DND-41 (cell line): ENCODE measurements at regions not wholly inside any gene's neighbourhood (a gene's known extent, or its start where the extent isn't known, plus 50 kb on each side); places are given as distances from the start of the nearest gene placed in this dataset.

Experiments used
- ATAC-seq: fragments of 200-7000 bp; cut with Tn5 transposase; 3 replicates; pipeline ENCODE4 v1.9.1; 2021; ENCODE audit warnings: low read depth; ENCODE audit not compliant: insufficient read depth
- DNase-seq: peaks from one replicate; pipeline ENCODE4 v3.0.0-alpha.2; 2020
- H2AFZ ChIP-seq: 2 replicates; pipeline ENCODE4 v1.6.0; 2012; ENCODE audit warnings: low read depth, low read length
- H3K27ac ChIP-seq: 2 replicates; pipeline ENCODE4 v1.5.1; 2012; ENCODE audit warnings: low read length, inconsistent platforms
- H3K27me3 ChIP-seq: fragments of 200-600 bp; sonication (generic); 2 replicates; pipeline ENCODE4 v1.6.0; 2012; ENCODE audit warnings: low read length, mild to moderate bottlenecking, inconsistent platforms; ENCODE audit not compliant: insufficient read depth, poor library complexity
- H3K36me3 ChIP-seq: 2 replicates; pipeline ENCODE4 v1.5.1; 2012; ENCODE audit warnings: low read length, inconsistent platforms; ENCODE audit not compliant: insufficient read depth
- H3K4me1 ChIP-seq: 2 replicates; pipeline ENCODE4 v1.5.1; 2012; ENCODE audit warnings: mild to moderate bottlenecking, low read length; ENCODE audit not compliant: insufficient read depth
- H3K4me2 ChIP-seq: 2 replicates; pipeline ENCODE4 v1.6.0; 2012; ENCODE audit warnings: mild to moderate bottlenecking, moderate library complexity, low read length, inconsistent platforms; ENCODE audit not compliant: insufficient read depth
- H3K4me3 ChIP-seq, 2 experiments: fragments of 200-600 bp in 1 of 2; shearing (Covaris generic) in 1 of 2; 2 replicates each; pipeline ENCODE4 v1.5.1; 2012 to 2016; ENCODE audit warnings: inconsistent platforms in 2 of 2, low read length in 2 of 2, mild to moderate bottlenecking in 2 of 2, low read depth in 1 of 2, moderate library complexity in 1 of 2
- H3K79me2 ChIP-seq: 2 replicates; pipeline ENCODE4 v1.6.0; 2012; ENCODE audit warnings: low read length, inconsistent platforms; ENCODE audit not compliant: insufficient read depth
- H3K9ac ChIP-seq: 2 replicates; pipeline ENCODE4 v1.6.0; 2012; ENCODE audit warnings: low read depth, mild to moderate bottlenecking, inconsistent platforms, low read length, moderate library complexity
- H3K9me3 ChIP-seq: 2 replicates; pipeline ENCODE4 v1.5.1; 2012; ENCODE audit warnings: low read length, moderate library complexity, mild to moderate bottlenecking, inconsistent platforms; ENCODE audit not compliant: insufficient read depth, severe bottlenecking
- H4K20me1 ChIP-seq: 2 replicates; pipeline ENCODE4 v1.6.0; 2012; ENCODE audit warnings: low read length; ENCODE audit not compliant: insufficient read depth
- CTCF ChIP-seq: IDR thresholded peaks from 2 replicates; pipeline ENCODE4 v1.5.1; 2012; ENCODE audit warnings: borderline replicate concordance, low read length, moderate library complexity, mild to moderate bottlenecking; ENCODE audit not compliant: poor library complexity, severe bottlenecking; ENCODE audit errors: extremely low read depth
- EZH2 ChIP-seq: IDR thresholded peaks from 3 replicates; pipeline ENCODE4 v1.6.1; 2012; ENCODE audit warnings: borderline replicate concordance, low read depth, mild to moderate bottlenecking, moderate library complexity, low read length, inconsistent platforms; ENCODE audit not compliant: severe bottlenecking

- Histone ChIP-seq H3K79me2 (no peaks in the 10 kb centered on the region), H3K4me1 (no peaks in the 10 kb centered on the region), H3K4me2 (no peak overlapping the region), H3K27me3 (peaks cover 8% of the 10 kb centered on the region), H4K20me1 (no peaks in the 10 kb centered on the region), H2AFZ (no peak overlapping the region), H3K9ac (no peak overlapping the region), H3K4me3 (no peak overlapping the region), H3K9me3 (no peaks in the 10 kb centered on the region), H3K36me3 (no peaks in the 10 kb centered on the region), H3K27ac (no peak overlapping the region)
- no peak for ATAC-seq
- no peak for DNase-seq
- TF ChIP-seq CTCF = no peak
- no peak for TF ChIP-seq EZH2
These were observed 178.2 kb downstream of the FOXD2 start for GRCh38 chr1:47616036-47616435.

- H2AFZ ChIP-seq = no peak overlapping the region
These were observed 179.1 kb downstream of the FOXD2 start for GRCh38 chr1:47616906-47617305.

GRCh38 chr1:47617381-47618221 is 179.8 kb downstream of the FOXD2 start:
- no peak overlapping the region for H3K27ac ChIP-seq
- H3K4me1 ChIP-seq = no peaks in the 10 kb centered on the region
- H3K36me3 ChIP-seq = no peaks in the 10 kb centered on the region
- TF ChIP-seq EZH2 (no peak), CTCF (no peak)
- H3K9ac ChIP-seq = no peak overlapping the region
- H4K20me1 ChIP-seq = no peaks in the 10 kb centered on the region
- H3K9me3 ChIP-seq = no peaks in the 10 kb centered on the region
- H3K4me3 ChIP-seq = no peak overlapping the region
- no peaks in the 10 kb centered on the region for H3K79me2 ChIP-seq
- peaks cover 8% of the 10 kb centered on the region for H3K27me3 ChIP-seq
- ATAC-seq = no peak
- H2AFZ ChIP-seq = no peak overlapping the region
- DNase-seq = no peak
- no peak overlapping the region for H3K4me2 ChIP-seq

More at GRCh38 chr1:47616906-47617305, 179.1 kb downstream of the FOXD2 start:
- Histone ChIP-seq H3K9me3 (no peaks in the 10 kb centered on the region), H3K27ac (no peak overlapping the region), H3K4me1 (no peaks in the 10 kb centered on the region), H3K4me2 (no peak overlapping the region), H3K79me2 (no peaks in the 10 kb centered on the region), H3K36me3 (no peaks in the 10 kb centered on the region), H3K27me3 (peaks cover 8% of the 10 kb centered on the region), H4K20me1 (no peaks in the 10 kb centered on the region), H3K9ac (no peak overlapping the region), H3K4me3 (no peak overlapping the region)
- TF ChIP-seq EZH2 (no peak), CTCF (no peak)
- DNase-seq = no peak
- no peak for ATAC-seq
